ENCODE measurements at regions not wholly inside any gene's neighbourhood (a gene's known extent, or its start where the extent isn't known, plus 50 kb on each side); places are given as distances from the start of the nearest gene placed in this dataset.

DNA sequence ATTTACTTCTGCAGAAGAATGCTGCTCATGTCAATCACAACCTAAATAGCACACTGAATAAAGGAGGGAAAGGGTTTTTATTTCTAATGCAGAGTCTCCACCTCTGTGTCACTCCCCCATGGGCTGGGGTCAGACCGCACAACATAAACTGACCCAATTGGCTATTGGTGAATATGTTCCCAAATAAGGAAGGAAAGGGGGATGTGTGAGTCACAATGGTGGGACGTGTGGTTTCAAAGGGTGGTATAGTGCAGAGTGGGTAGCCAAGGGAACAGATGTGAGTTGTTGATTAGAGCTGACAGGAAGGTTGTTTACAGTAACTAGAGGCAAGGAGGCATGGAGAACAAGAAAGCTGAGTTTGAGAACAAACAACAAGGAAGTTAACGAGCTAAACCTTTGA is 491.8 kb downstream of the ZPLD1 start:
- no peak for TF ChIP-seq ZNF274 (IDR thresholded peaks at IDR 0.05; ENCODE audit: low read depth, low read length)
- no peak for TF ChIP-seq YY1 (IDR thresholded peaks at IDR 0.05; ENCODE audit: insufficient read depth, insufficient read length)
- no peak for TF ChIP-seq SUZ12 (IDR thresholded peaks at IDR 0.05; ENCODE audit: extremely low read depth, insufficient read depth, insufficient read length)
